K562 (cell line): ENCODE measurements at regions not wholly inside any gene's neighbourhood (a gene's known extent, or its start where the extent isn't known, plus 50 kb on each side); places are given as distances from the start of the nearest gene placed in this dataset.

ENCODE experiments used
- ATAC-seq: fragments of 200-7000 bp; cut with Tn5 transposase; 3 replicates; pipeline ENCODE4 v1.9.1; 2020; ENCODE audit warnings: moderate library complexity
- BruUV-seq: library from RNA; stranded (reverse); fragments of 400-500 nt; replicated peaks from 2 replicates; lab custom pipeline; 2021; lab: Mats Ljungman, UMichigan
- CTCF ChIA-PET: fragments of 300-600 bp; formaldehyde crosslinking; extraction: SDS; loops from one replicate; lab custom pipeline; 2021; ENCODE audit warnings: low intra/inter-chr PET ratio; lab: Yijun Ruan, JAX
- POLR2A ChIA-PET: fragments of 300-600, 350-650 bp; sonication (Branson Sonifier 250); formaldehyde crosslinking; extraction: SDS; loops from one replicate; lab custom pipeline; 2021; ENCODE audit warnings: antibody characterized with exemption, inconsistent platforms; lab: Yijun Ruan, JAX
- DNase-seq, 4 experiments: peaks; one replicate each; pipeline versions ENCODE4 v3.0.0 to v3.0.0-alpha.2; 2011 to 2018; ENCODE audit warnings: low spot score in 3 of 4, mixed read lengths in 3 of 4; ENCODE audit errors: extremely low read depth in 1 of 4
- FAIRE-seq: peaks from 2 replicates; lab custom pipeline; 2011; peaks lifted over from hg19 to GRCh38; lab: Jason Lieb, UNC
- H2AFZ ChIP-seq: 2 replicates; pipeline ENCODE4 v1.6.0; 2011; ENCODE audit warnings: low read depth, low read length, control low read depth, inconsistent platforms
- H3K27ac ChIP-seq: fragments of 200-600 bp; 3 replicates; pipeline ENCODE4 v1.8.0; 2011; ENCODE audit warnings: low read depth, mild to moderate bottlenecking, control low read depth, inconsistent platforms, low read length, moderate library complexity, mixed read lengths; ENCODE audit errors: extremely low read depth
- H3K27me3 ChIP-seq, 2 experiments: fragments of 300-600 bp in 1 of 2; 2 replicates in 1 of 2; 3 replicates in 1 of 2; pipeline versions ENCODE4 v1.6.0 to v1.8.0; 2011; ENCODE audit warnings: inconsistent platforms in 2 of 2, low read length in 2 of 2, mild to moderate bottlenecking in 1 of 2, mixed read lengths in 1 of 2, moderate library complexity in 1 of 2; ENCODE audit not compliant: control insufficient read depth in 2 of 2, insufficient read depth in 2 of 2
- H3K36me3 ChIP-seq: fragments of 300-600 bp; 3 replicates; pipeline ENCODE4 v1.8.0; 2011; ENCODE audit warnings: mild to moderate bottlenecking, low read length, inconsistent platforms; ENCODE audit not compliant: control insufficient read depth, insufficient read depth
- H3K4me1 ChIP-seq, 2 experiments: fragments of 200-600 bp in 1 of 2; replicated peaks in 1 of 2; 2 replicates in 1 of 2; 3 replicates in 1 of 2; pipeline versions ENCODE4 v1.5.1 to v1.8.0; 2011; ENCODE audit warnings: inconsistent platforms in 2 of 2, low read length in 2 of 2, mild to moderate bottlenecking in 1 of 2, mixed read lengths in 1 of 2, moderate library complexity in 1 of 2; ENCODE audit not compliant: control insufficient read depth in 2 of 2, insufficient read depth in 2 of 2
- H3K4me2 ChIP-seq: 2 replicates; pipeline ENCODE4 v1.6.1; 2011; ENCODE audit warnings: low read length, control low read depth, inconsistent platforms, mixed read lengths; ENCODE audit not compliant: insufficient read depth
- H3K4me3 ChIP-seq: fragments of 200-600 bp; sonication (generic), shearing (Covaris generic); 2 replicates; pipeline ENCODE4 v1.5.1; 2016; ENCODE audit warnings: control low read depth, inconsistent platforms
- H3K79me2 ChIP-seq: fragments of 200-600 bp; 3 replicates; pipeline ENCODE4 v1.8.0; 2011; ENCODE audit warnings: low read length, inconsistent platforms; ENCODE audit not compliant: control insufficient read depth, insufficient read depth
- H3K9ac ChIP-seq, 2 experiments: 2 replicates each; pipeline versions ENCODE4 v1.6.0 to v1.6.1; 2011; ENCODE audit warnings: low read depth in 2 of 2, low read length in 2 of 2, control low read depth in 1 of 2, inconsistent platforms in 1 of 2, mild to moderate bottlenecking in 1 of 2, mixed read lengths in 1 of 2; ENCODE audit not compliant: insufficient read depth in 1 of 2
- H3K9me1 ChIP-seq: one replicate; pipeline ENCODE4 v1.6.0; 2011; ENCODE audit warnings: inconsistent platforms, mild to moderate bottlenecking, low read length, moderate library complexity; ENCODE audit not compliant: control insufficient read depth, insufficient read depth
- H3K9me3 ChIP-seq: replicated peaks from 2 replicates; pipeline ENCODE4 v1.5.1; 2011; ENCODE audit warnings: low read depth, low read length, inconsistent platforms; ENCODE audit not compliant: control insufficient read depth, insufficient read depth
- H4K20me1 ChIP-seq: replicated peaks from 2 replicates; pipeline ENCODE4 v1.6.1; 2011; ENCODE audit warnings: low read length, inconsistent platforms, mixed read lengths; ENCODE audit not compliant: control insufficient read depth, insufficient read depth
- BRD4 ChIP-seq: fragments of 200-600 bp; sonication (generic); IDR thresholded peaks from 2 replicates; pipeline ENCODE4 v1.6.1; 2017; ENCODE audit warnings: inconsistent platforms
- CXXC5 ChIP-seq: fragments of 250-450 bp; sonication (Bioruptor Pico); IDR thresholded peaks from 2 replicates; pipeline ENCODE4 v1.8.0; 2022; ENCODE audit warnings: inconsistent platforms, mild to moderate bottlenecking, moderate library complexity
- KAT7 ChIP-seq: sonication (generic); formaldehyde crosslinking; IDR thresholded peaks from 2 replicates; pipeline ENCODE4 v1.8.0; 2022; ENCODE audit warnings: missing genetic modification reagents, mild to moderate bottlenecking, borderline replicate concordance
- PHB2 ChIP-seq: fragments of 450-650 bp; IDR thresholded peaks from 2 replicates; pipeline ENCODE4 v1.6.1; 2017; ENCODE audit warnings: low read depth
- RFX7 ChIP-seq: fragments of 250-450 bp; sonication (Bioruptor Pico); IDR thresholded peaks from 2 replicates; pipeline ENCODE4 v1.5.1; 2021; ENCODE audit warnings: mild to moderate bottlenecking
- SRF ChIP-seq, 2 experiments: fragments of 250-450, 450-650 bp in 1 of 2; sonication (Bioruptor Pico) in 1 of 2; sonication (generic) in 1 of 2; formaldehyde crosslinking; IDR thresholded peaks; 2 replicates each; pipeline versions ENCODE4 v1.5.0 to v1.5.1; 2020 to 2022; ENCODE audit warnings: mild to moderate bottlenecking in 1 of 2, missing genetic modification reagents in 1 of 2
- SRSF1 ChIP-seq: fragments of 200-400 bp; formaldehyde crosslinking; IDR thresholded peaks from 2 replicates; pipeline ENCODE4 v1.6.1; 2017; ENCODE audit warnings: mild to moderate bottlenecking, low read depth, low read length, moderate library complexity
- TARDBP ChIP-seq: fragments of 450-650 bp; IDR thresholded peaks from 2 replicates; pipeline ENCODE4 v1.6.1; 2016
- TBP ChIP-seq: optimal IDR thresholded peaks from 2 replicates; pipeline ENCODE3; 2011; ENCODE audit warnings: low read depth, low read length, improper control_type of control experiment
- TEAD1 ChIP-seq, 2 experiments: fragments of 450-650 bp in 1 of 2; sonication (generic) in 1 of 2; formaldehyde crosslinking; IDR thresholded peaks; 2 replicates each; pipeline versions ENCODE4 v1.4.0 to v1.8.0; 2020 to 2022; ENCODE audit warnings: mild to moderate bottlenecking in 2 of 2, missing genetic modification reagents in 1 of 2
- TFAM ChIP-seq: fragments of 250-450 bp; sonication (Bioruptor Pico); conservative IDR thresholded peaks from 2 replicates; pipeline ENCODE4 v1.5.0; 2021; ENCODE audit warnings: mild to moderate bottlenecking, moderate library complexity
- THRB ChIP-seq: fragments of 450-650 bp; formaldehyde crosslinking; conservative IDR thresholded peaks from 2 replicates; pipeline ENCODE4 v1.4.0; 2022; ENCODE audit warnings: mild to moderate bottlenecking, missing genetic modification characterization
- XRCC4 ChIP-seq: IDR thresholded peaks from one replicate; pipeline ENCODE4 v1.6.1; 2011; ENCODE audit not compliant: insufficient read depth, insufficient read length; ENCODE audit errors: extremely low read depth
- XRCC5 ChIP-seq: fragments of 200-400 bp; formaldehyde crosslinking; IDR thresholded peaks from 2 replicates; pipeline ENCODE4 v1.6.1; 2017; ENCODE audit warnings: low read depth, mild to moderate bottlenecking, low read length
- ZBTB33 ChIP-seq: sonication (generic); formaldehyde crosslinking; IDR thresholded peaks from 2 replicates; pipeline ENCODE4 v1.8.1; 2023; ENCODE audit warnings: mild to moderate bottlenecking, missing genetic modification reagents
- ZBTB7A ChIP-seq: IDR thresholded peaks from 2 replicates; pipeline ENCODE4 v1.6.1; 2011; ENCODE audit warnings: low read depth, mild to moderate bottlenecking, low read length, moderate library complexity, borderline replicate concordance; ENCODE audit not compliant: control insufficient read depth
- WGBS: fragments of 100-300 bp; shearing (Covaris generic); methylation state at CpG from one replicate; pipeline ENCODE4 v1.1.6; 2016; ENCODE audit warnings: low coverage, mixed read lengths; ENCODE audit not compliant: insufficient coverage; ENCODE audit errors: missing lambda C conversion rate; 5-methylcytosine and 5-hydroxymethylcytosine counted together
- in situ Hi-C: fragments of 300-500 bp; cut with MboI; formaldehyde crosslinking; loops from 4 replicates; pipeline ENCODE4 v1.15.0; 2018; ENCODE audit warnings: inconsistent platforms, mixed read lengths
- intact Hi-C: fragments of 100-400 bp; cut with micrococcal nuclease; formaldehyde crosslinking; loops from 2 replicates; pipeline ENCODE4 v1.14.2; 2022

GRCh38 chr9:115786321-115786720 lies 367.3 kb upstream of the PAPPA start:
- no peak for ATAC-seq
- Histone ChIP-seq H2AFZ (no peak overlapping the region), H3K9me1 (no peaks in the 10 kb centered on the region), H3K4me2 (no peak overlapping the region), H3K4me1 (no peaks in the 10 kb centered on the region), H3K4me3 (no peak overlapping the region), H3K27me3 (no peaks in the 10 kb centered on the region), H3K36me3 (no peaks in the 10 kb centered on the region)
- no peak for DNase-seq
- no TSS peak for BruUV-seq
- intact Hi-C loops (no loop called here), in situ Hi-C loops (no loop called here)
- FAIRE-seq: no peak
- POLR2A ChIA-PET: no interaction called here
- TF ChIP-seq TARDBP (no peak), XRCC5 (no peak), TBP (no peak), CXXC5 (CRISPR knock-in tag) (no peak)
- TF ChIP-seq, all 486 proteins: peak for 0
- Histone ChIP-seq H3K27ac (no peak overlapping the region), H4K20me1 (no peaks in the 10 kb centered on the region), H3K79me2 (no peaks in the 10 kb centered on the region), H3K9me3 (no peaks in the 10 kb centered on the region; the same call in 1 of the 2 replicates), H3K9ac (no peak overlapping the region)
- CTCF ChIA-PET: no interaction called here
- 0% methylated on average over 2 of the region's 2 CpGs for WGBS

- 4% methylated on average over 6 of the region's 6 CpGs for WGBS
- Histone ChIP-seq H2AFZ (no peak overlapping the region), H3K27ac (no peak overlapping the region), H3K36me3 (no peaks in the 10 kb centered on the region), H3K79me2 (no peaks in the 10 kb centered on the region), H3K4me1 (no peaks in the 10 kb centered on the region), H3K9me1 (no peaks in the 10 kb centered on the region), H3K9me3 (peaks cover 3% of the 10 kb centered on the region; the same call in 1 of the 2 replicates), H4K20me1 (no peaks in the 10 kb centered on the region), H3K4me2 (no peak overlapping the region), H3K4me3 (no peak overlapping the region), H3K27me3 (no peaks in the 10 kb centered on the region), H3K9ac (no peak overlapping the region)
- CTCF ChIA-PET: no interaction called here
- intact Hi-C loops: no loop called here
- DNase-seq (no peak), ATAC-seq (no peak), FAIRE-seq (no peak)
- in situ Hi-C loops: no loop called here
- POLR2A ChIA-PET: no interaction called here
- no TSS peak for BruUV-seq
- TF ChIP-seq TEAD1 (CRISPR knock-in tag; IDR thresholded peaks at IDR 0.05): no peak
- TF ChIP-seq KAT7: no peak
- no peak for TF ChIP-seq TFAM (CRISPR knock-in tag)
- no peak for TF ChIP-seq THRB (CRISPR knock-in tag)
- no peak for TF ChIP-seq SRSF1
- no peak for TF ChIP-seq RFX7 (CRISPR knock-in tag)
- TF ChIP-seq BRD4: no peak
- TF ChIP-seq ZBTB7A: no peak
- TF ChIP-seq SRF (CRISPR knock-in tag; IDR thresholded peaks at IDR 0.05): no peak
- TF ChIP-seq XRCC4: no peak
- no peak for TF ChIP-seq ZBTB33
- no peak for TF ChIP-seq PHB2
Observed at GRCh38 chr9:115790520-115790919, 363.1 kb upstream of the PAPPA start.
